ENCODE measurements at regions not wholly inside any gene's neighbourhood (a gene's known extent, or its start where the extent isn't known, plus 50 kb on each side); places are given as distances from the start of the nearest gene placed in this dataset.

GRCh38 chr5:113806904-113807303 lies 293.4 kb downstream of the YTHDC2 start:
- no peak for TF ChIP-seq CTCF (IDR thresholded peaks at IDR 0.05)
- intact Hi-C loops (cut with DNase I; ENCODE audit: low total_unique reads): loop anchor here (10.0 kb wide), 1 partner anchor 638 kb away; no protein-coding TSS in a partner anchor
- Histone ChIP-seq H3K27ac (peak overlapping the region; percentile 67 to 69), H3K36me3 (no peaks in the 10 kb centered on the region), H3K9me3 (no peaks in the 10 kb centered on the region), H3K27me3 (no peaks in the 10 kb centered on the region), H3K4me1 (peaks cover 0 to 29% (median 15%) of the 10 kb centered on the region in 4 donors), H3K4me3 (peak overlapping the region; percentile 13 to 21)
- DNase-seq: peak in 1 of 2 donors; percentile 33

GRCh38 chr5:113807427-113807991 lies 294.0 kb downstream of the YTHDC2 start:
- no peaks in the 10 kb centered on the region for H3K36me3 ChIP-seq
- H3K9me3 ChIP-seq: no peaks in the 10 kb centered on the region
- TF ChIP-seq CTCF (IDR thresholded peaks at IDR 0.05): no peak
- peak in 1 of 2 donors; percentile 65 for DNase-seq
- H3K4me1 ChIP-seq: peaks cover 0 to 29% (median 15%) of the 10 kb centered on the region in 4 donors
- H3K27ac ChIP-seq: peak overlapping the region; percentile 67 to 69
- no peaks in the 10 kb centered on the region for H3K27me3 ChIP-seq
- peak overlapping the region; percentile 13 to 18 for H3K4me3 ChIP-seq
- intact Hi-C loops (cut with DNase I; ENCODE audit: low total_unique reads): loop anchor here (10.0 kb wide), 1 partner anchor 637 kb away; no protein-coding TSS in a partner anchor

GRCh38 chr5:113808956-113809355 lies 295.5 kb downstream of the YTHDC2 start:
- no peak for DNase-seq

GRCh38 chr5:113809626-113810025 lies 296.1 kb downstream of the YTHDC2 start:
- Histone ChIP-seq H3K4me1 (peaks cover 0 to 35% (median 15%) of the 10 kb centered on the region in 4 donors), H3K27me3 (no peaks in the 10 kb centered on the region), H3K27ac (no peak overlapping the region), H3K36me3 (no peaks in the 10 kb centered on the region), H3K4me3 (no peak overlapping the region), H3K9me3 (no peaks in the 10 kb centered on the region)
- no peak for DNase-seq
- intact Hi-C loops (cut with DNase I; ENCODE audit: low total_unique reads): loop anchor here (10.0 kb wide), 1 partner anchor 635 kb away; no protein-coding TSS in a partner anchor
- TF ChIP-seq CTCF (IDR thresholded peaks at IDR 0.05): no peak

More at GRCh38 chr5:113808956-113809355, 295.5 kb downstream of the YTHDC2 start:
- H3K4me3 ChIP-seq: no peak overlapping the region
- no peaks in the 10 kb centered on the region for H3K9me3 ChIP-seq
- no peak for TF ChIP-seq CTCF (IDR thresholded peaks at IDR 0.05)
- intact Hi-C loops (cut with DNase I; ENCODE audit: low total_unique reads): loop anchor here (10.0 kb wide), 1 partner anchor 636 kb away; no protein-coding TSS in a partner anchor
- H3K4me1 ChIP-seq: peaks cover 0 to 35% (median 15%) of the 10 kb centered on the region in 4 donors
- H3K36me3 ChIP-seq: no peaks in the 10 kb centered on the region
- no peaks in the 10 kb centered on the region for H3K27me3 ChIP-seq
- H3K27ac ChIP-seq: peak overlapping the region in 1 of 2 donors; percentile 67

- no peak for TF ChIP-seq CTCF (IDR thresholded peaks at IDR 0.05)
- Histone ChIP-seq H3K27me3 (no peaks in the 10 kb centered on the region), H3K36me3 (no peaks in the 10 kb centered on the region), H3K27ac (no peak overlapping the region), H3K4me1 (peaks cover 0 to 13% (median 0%) of the 10 kb centered on the region in 4 donors), H3K9me3 (no peaks in the 10 kb centered on the region), H3K4me3 (no peak overlapping the region)
- intact Hi-C loops (cut with DNase I; ENCODE audit: low total_unique reads): no loop called here
- no peak for DNase-seq
Observed at GRCh38 chr5:113813466-113813865, 300.0 kb downstream of the YTHDC2 start.
